ENCODE measurements at regions not wholly inside any gene's neighbourhood (a gene's known extent, or its start where the extent isn't known, plus 50 kb on each side); places are given as distances from the start of the nearest gene placed in this dataset.

GRCh38 chr2:122736279-122736678 lies 980.8 kb downstream of the TSN start:
- no peak for DNase-seq (ENCODE audit: low spot score)

- DNase-seq (ENCODE audit: low spot score), result no peak
These were observed 982.1 kb downstream of the TSN start for GRCh38 chr2:122737429-122738077.

- DNase-seq (ENCODE audit: low spot score), result no peak
These were observed 984.5 kb downstream of the TSN start for GRCh38 chr2:122739732-122740593.

- DNase-seq (ENCODE audit: low spot score), result no peak
These were observed 985.1 kb downstream of the TSN start for GRCh38 chr2:122740594-122740948.

- no peak for DNase-seq (ENCODE audit: low spot score)
These were observed 986.0 kb downstream of the TSN start for GRCh38 chr2:122741403-122741802.

GRCh38 chr2:122743021-122743675 lies 987.7 kb downstream of the TSN start:
- no peak for DNase-seq (ENCODE audit: low spot score)

GRCh38 chr2:122745603-122746002 lies 990.2 kb downstream of the TSN start:
- no peak for DNase-seq (ENCODE audit: low spot score)

GRCh38 chr2:122747670-122748069 lies 992.2 kb downstream of the TSN start:
- DNase-seq (ENCODE audit: low spot score), result no peak

GRCh38 chr2:122748552-122749011 lies 993.1 kb downstream of the TSN start:
- DNase-seq (ENCODE audit: low spot score), result no peak

GRCh38 chr2:122749405-122749804 lies 994.0 kb downstream of the TSN start:
- no peak for DNase-seq (ENCODE audit: low spot score)

GRCh38 chr2:122750095-122750494 lies 994.6 kb downstream of the TSN start:
- DNase-seq (ENCODE audit: low spot score), result no peak

GRCh38 chr2:122750808-122751207 lies 995.4 kb downstream of the TSN start:
- no peak for DNase-seq (ENCODE audit: low spot score)

- DNase-seq (ENCODE audit: low spot score), result no peak
These were observed 997.9 kb downstream of the TSN start for GRCh38 chr2:122753336-122753735.

- DNase-seq (ENCODE audit: low spot score), result no peak
These were observed 999.1 kb downstream of the TSN start for GRCh38 chr2:122754561-122754960.

- no peak for DNase-seq (ENCODE audit: low spot score)
These were observed 999.9 kb downstream of the TSN start for GRCh38 chr2:122755281-122755780.

- no peak for DNase-seq (ENCODE audit: low spot score)
These were observed 1003.5 kb downstream of the TSN start for GRCh38 chr2:122758967-122759366.

- no peak for DNase-seq (ENCODE audit: low spot score)
These were observed 1008.6 kb downstream of the TSN start for GRCh38 chr2:122764014-122764413.

- DNase-seq (ENCODE audit: low spot score), result no peak
These were observed 1024.8 kb downstream of the TSN start for GRCh38 chr2:122780251-122780650.

- no peak for DNase-seq (ENCODE audit: low spot score)
These were observed 1038.6 kb downstream of the TSN start for GRCh38 chr2:122794100-122794499.

- DNase-seq (ENCODE audit: low spot score), result no peak
These were observed 1040.3 kb downstream of the TSN start for GRCh38 chr2:122795763-122796162.

GRCh38 chr2:122799391-122799790 lies 1043.9 kb downstream of the TSN start:
- no peak for DNase-seq (ENCODE audit: low spot score)

GRCh38 chr2:122800781-122801180 lies 1045.3 kb downstream of the TSN start:
- DNase-seq (ENCODE audit: low spot score), result no peak

GRCh38 chr2:122804494-122804893 lies 1049.0 kb downstream of the TSN start:
- no peak for DNase-seq (ENCODE audit: low spot score)
